LNCAP (cell line): ENCODE measurements at regions not wholly inside any gene's neighbourhood (a gene's known extent, or its start where the extent isn't known, plus 50 kb on each side); places are given as distances from the start of the nearest gene placed in this dataset.

ENCODE experiments used
- TF ChIP-seq, protein P1 (sequence below): fragments of 450-650 bp; IDR thresholded peaks from 2 replicates; pipeline ENCODE4 v1.5.1; 2017; ENCODE audit warnings: mild to moderate bottlenecking

DNA sequence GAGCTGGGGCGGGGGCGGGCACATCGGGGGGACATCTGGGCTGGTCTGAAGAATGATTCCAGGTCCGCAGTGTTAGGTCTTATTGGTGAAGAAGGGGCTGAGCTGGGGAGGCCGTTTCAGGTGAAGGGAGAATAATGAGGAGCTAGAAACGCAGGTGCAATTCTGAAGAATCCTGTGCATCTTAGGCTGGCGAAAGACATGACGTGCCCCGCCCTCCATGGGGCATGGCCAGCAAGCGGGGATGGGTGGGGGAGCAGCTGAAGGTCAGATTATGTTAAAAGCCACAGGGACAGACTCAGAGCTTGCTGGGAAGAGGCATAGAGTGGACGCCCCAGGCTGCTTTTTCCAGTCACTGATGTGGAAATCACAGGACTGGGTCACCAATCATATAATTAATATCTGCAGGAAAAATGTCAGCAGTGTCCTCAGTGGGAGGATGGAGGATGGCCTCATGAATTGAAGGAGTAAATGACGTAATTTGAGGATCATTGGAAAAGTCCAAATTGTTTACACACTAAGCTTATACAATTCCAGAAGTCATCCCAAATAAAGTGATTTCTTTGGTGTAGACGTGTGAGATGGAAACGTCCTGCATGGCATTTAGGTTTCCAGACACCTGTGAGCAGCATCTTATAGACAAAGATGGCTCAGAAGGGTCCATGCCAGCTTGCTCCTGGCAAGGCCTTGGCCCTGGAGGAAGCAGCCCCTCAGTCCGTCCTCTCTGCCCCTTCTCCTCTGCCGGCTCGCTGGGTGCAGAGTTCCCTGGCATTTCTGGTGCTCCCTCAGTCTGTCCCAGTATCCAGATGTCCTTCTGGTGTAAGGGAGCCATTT, 109.6 kb upstream of the FRMD1 start:
- TF ChIP-seq, protein P1, sequence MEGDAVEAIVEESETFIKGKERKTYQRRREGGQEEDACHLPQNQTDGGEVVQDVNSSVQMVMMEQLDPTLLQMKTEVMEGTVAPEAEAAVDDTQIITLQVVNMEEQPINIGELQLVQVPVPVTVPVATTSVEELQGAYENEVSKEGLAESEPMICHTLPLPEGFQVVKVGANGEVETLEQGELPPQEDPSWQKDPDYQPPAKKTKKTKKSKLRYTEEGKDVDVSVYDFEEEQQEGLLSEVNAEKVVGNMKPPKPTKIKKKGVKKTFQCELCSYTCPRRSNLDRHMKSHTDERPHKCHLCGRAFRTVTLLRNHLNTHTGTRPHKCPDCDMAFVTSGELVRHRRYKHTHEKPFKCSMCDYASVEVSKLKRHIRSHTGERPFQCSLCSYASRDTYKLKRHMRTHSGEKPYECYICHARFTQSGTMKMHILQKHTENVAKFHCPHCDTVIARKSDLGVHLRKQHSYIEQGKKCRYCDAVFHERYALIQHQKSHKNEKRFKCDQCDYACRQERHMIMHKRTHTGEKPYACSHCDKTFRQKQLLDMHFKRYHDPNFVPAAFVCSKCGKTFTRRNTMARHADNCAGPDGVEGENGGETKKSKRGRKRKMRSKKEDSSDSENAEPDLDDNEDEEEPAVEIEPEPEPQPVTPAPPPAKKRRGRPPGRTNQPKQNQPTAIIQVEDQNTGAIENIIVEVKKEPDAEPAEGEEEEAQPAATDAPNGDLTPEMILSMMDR: no peak

DNA sequence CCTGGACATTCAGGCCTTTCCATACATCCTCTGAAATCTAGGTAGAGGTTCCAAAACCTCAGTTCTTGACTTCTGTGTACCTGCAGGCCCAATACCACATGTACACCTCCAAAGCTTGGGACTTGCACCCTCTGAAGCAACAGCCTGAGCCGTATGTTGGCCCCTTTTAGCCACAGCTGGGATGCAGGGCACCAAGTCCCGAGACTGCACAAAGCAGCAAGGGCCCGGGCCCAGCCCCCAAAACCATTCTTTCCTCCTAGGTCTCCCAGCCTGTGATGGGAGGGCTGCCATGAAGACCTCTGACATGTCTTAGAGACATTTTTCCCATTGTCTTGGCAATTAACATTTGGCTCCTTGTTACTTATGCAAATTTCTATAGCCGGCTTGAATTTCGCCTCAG, 107.4 kb upstream of the FRMD1 start:
- TF ChIP-seq, protein P1: no peak

DNA sequence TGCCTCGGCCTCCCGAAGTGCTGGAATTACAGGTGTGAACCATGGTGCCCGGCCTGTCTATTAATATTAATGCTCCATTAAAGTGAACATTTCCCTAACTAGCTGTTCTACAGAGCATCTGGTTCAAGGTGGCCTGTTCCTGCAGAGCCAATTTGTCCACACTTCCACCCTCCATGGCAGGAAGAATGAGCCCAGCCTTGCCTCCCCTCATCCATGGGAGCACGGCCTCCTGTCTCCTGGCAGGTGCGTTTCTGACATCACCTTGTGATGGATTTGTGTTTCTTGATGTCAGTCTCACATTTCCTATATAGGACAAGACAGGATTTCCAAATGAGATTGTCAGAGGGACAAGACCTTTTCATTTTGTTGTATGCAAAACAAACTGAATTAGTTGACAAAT, 105.7 kb upstream of the FRMD1 start:
- TF ChIP-seq, protein P1: no peak

- TF ChIP-seq, protein P1: no peak
Measured at GRCh38 chr6:168183613-168183970, 104.6 kb upstream of the FRMD1 start.

GRCh38 chr6:168182908-168183612, 104.0 kb upstream of the FRMD1 start:
- TF ChIP-seq, protein P1: no peak

- TF ChIP-seq, protein P1: no peak
Measured at GRCh38 chr6:168182366-168182765, 103.4 kb upstream of the FRMD1 start.

GRCh38 chr6:168181876-168182275, 102.9 kb upstream of the FRMD1 start:
- TF ChIP-seq, protein P1: no peak
